Lower leg skin (tissue), 3 donors: ENCODE measurements at regions not wholly inside any gene's neighbourhood (a gene's known extent, or its start where the extent isn't known, plus 50 kb on each side); places are given as distances from the start of the nearest gene placed in this dataset.

Experiments
- CTCF ChIP-seq, 3 donors: fragments of 450-650 bp; IDR thresholded peaks; one replicate each; pipeline ENCODE4 v1.5.1; 2016; ENCODE audit warnings: antibody characterized with exemption in 3 of 3, mild to moderate bottlenecking in 3 of 3, moderate library complexity in 2 of 3
- POLR2A ChIP-seq, 2 donors: fragments of 450-650 bp; IDR thresholded peaks; one replicate each; pipeline ENCODE4 v1.6.1; 2016 to 2017; ENCODE audit warnings: antibody characterized with exemption in 2 of 2, mild to moderate bottlenecking in 1 of 2, moderate library complexity in 1 of 2

GRCh38 chr6:144897441-144897921, 612.3 kb downstream of the UTRN start:
- no peak for TF ChIP-seq CTCF (IDR thresholded peaks at IDR 0.05)
- no peak for TF ChIP-seq POLR2A (IDR thresholded peaks at IDR 0.05)
